Activated naive CD4-positive, alpha-beta T cell treated with anti-CD3 and anti-CD28 coated beads, Interleukin-2, amount 50 U/mL, for 72 hours (primary cell): ENCODE measurements at regions not wholly inside any gene's neighbourhood (a gene's known extent, or its start where the extent isn't known, plus 50 kb on each side); places are given as distances from the start of the nearest gene placed in this dataset.

Experiments
- ATAC-seq, 2 donors: fragments of 150-1000 bp; cut with Tn5 transposase; 2 replicates each; pipeline ENCODE4 v1.10.0; 2021; ENCODE audit warnings: mild to moderate bottlenecking in 2 of 2, moderate library complexity in 2 of 2
- DNase-seq, 2 donors: peaks; one replicate each; pipeline ENCODE4 v3.0.0; 2021 to 2022; ENCODE audit warnings: low spot score in 2 of 2
- H3K27ac Mint-ChIP-seq, 2 donors: one replicate each; pipeline ENCODE4 v1.8.0; 2022; ENCODE audit warnings: mild to moderate bottlenecking in 2 of 2, mixed read lengths in 2 of 2
- H3K36me3 Mint-ChIP-seq, 2 donors: one replicate each; pipeline ENCODE4 v1.8.0; 2022; ENCODE audit warnings: mixed read lengths in 2 of 2
- H3K9me3 Mint-ChIP-seq, 2 donors: one replicate each; pipeline ENCODE4 v1.8.0; 2022; ENCODE audit warnings: mixed read lengths in 2 of 2

- no peak for ATAC-seq
- no peak for DNase-seq
- Mint-ChIP-seq H3K27ac (no peak overlapping the region), H3K9me3 (no peaks in the 10 kb centered on the region), H3K36me3 (no peaks in the 10 kb centered on the region)
These were observed 72.5 kb downstream of the RRAGC start for GRCh38 chr1:38787041-38787440.

- no peaks in the 10 kb centered on the region for H3K36me3 Mint-ChIP-seq
- DNase-seq (no peak), ATAC-seq (no peak)
- no peaks in the 10 kb centered on the region for H3K9me3 Mint-ChIP-seq
- H3K27ac Mint-ChIP-seq = no peak overlapping the region
These were observed 73.5 kb downstream of the RRAGC start for GRCh38 chr1:38786040-38786436.

- Mint-ChIP-seq H3K9me3 (no peaks in the 10 kb centered on the region), H3K36me3 (no peaks in the 10 kb centered on the region), H3K27ac (no peak overlapping the region)
- ATAC-seq (no peak), DNase-seq (no peak)
These were observed 74.1 kb downstream of the RRAGC start for GRCh38 chr1:38785285-38786039.

GRCh38 chr1:38784452-38785284 lies 74.9 kb downstream of the RRAGC start:
- ATAC-seq (no peak), DNase-seq (no peak)
- Mint-ChIP-seq H3K27ac (no peak overlapping the region), H3K9me3 (no peaks in the 10 kb centered on the region), H3K36me3 (no peaks in the 10 kb centered on the region)

GRCh38 chr1:38783640-38784229 lies 75.8 kb downstream of the RRAGC start:
- ATAC-seq = no peak
- no peaks in the 10 kb centered on the region for H3K9me3 Mint-ChIP-seq
- H3K27ac Mint-ChIP-seq = no peak overlapping the region
- no peak for DNase-seq
- no peaks in the 10 kb centered on the region for H3K36me3 Mint-ChIP-seq

GRCh38 chr1:38781872-38782617 lies 77.5 kb downstream of the RRAGC start:
- Mint-ChIP-seq H3K36me3 (no peaks in the 10 kb centered on the region), H3K9me3 (no peaks in the 10 kb centered on the region), H3K27ac (no peak overlapping the region)
- DNase-seq = no peak
- no peak for ATAC-seq

- no peaks in the 10 kb centered on the region for H3K9me3 Mint-ChIP-seq
- ATAC-seq (no peak), DNase-seq (no peak)
- no peaks in the 10 kb centered on the region for H3K36me3 Mint-ChIP-seq
- H3K27ac Mint-ChIP-seq = no peak overlapping the region
These were observed 79.4 kb downstream of the RRAGC start for GRCh38 chr1:38780133-38780532.

- no peak for ATAC-seq
- no peak for DNase-seq
- H3K27ac Mint-ChIP-seq = no peak overlapping the region
- no peaks in the 10 kb centered on the region for H3K9me3 Mint-ChIP-seq
- H3K36me3 Mint-ChIP-seq = no peaks in the 10 kb centered on the region
These were observed 80.1 kb downstream of the RRAGC start for GRCh38 chr1:38779491-38779890.

GRCh38 chr1:38778521-38778920 lies 81.1 kb downstream of the RRAGC start:
- Mint-ChIP-seq H3K27ac (no peak overlapping the region), H3K9me3 (no peaks in the 10 kb centered on the region), H3K36me3 (no peaks in the 10 kb centered on the region)
- DNase-seq (no peak), ATAC-seq (no peak)

- DNase-seq = no peak
- Mint-ChIP-seq H3K36me3 (no peaks in the 10 kb centered on the region), H3K9me3 (no peaks in the 10 kb centered on the region), H3K27ac (no peak overlapping the region)
- ATAC-seq = no peak
These were observed 81.5 kb downstream of the RRAGC start for GRCh38 chr1:38778051-38778450.

GRCh38 chr1:38777464-38777957 lies 82.1 kb downstream of the RRAGC start:
- DNase-seq (no peak), ATAC-seq (no peak)
- Mint-ChIP-seq H3K36me3 (no peaks in the 10 kb centered on the region), H3K27ac (no peak overlapping the region), H3K9me3 (no peaks in the 10 kb centered on the region)

- H3K36me3 Mint-ChIP-seq = no peaks in the 10 kb centered on the region
- H3K27ac Mint-ChIP-seq = no peak overlapping the region
- no peak for ATAC-seq
- no peak for DNase-seq
- H3K9me3 Mint-ChIP-seq = no peaks in the 10 kb centered on the region
These were observed 83.0 kb downstream of the RRAGC start for GRCh38 chr1:38776466-38777065.

- no peaks in the 10 kb centered on the region for H3K36me3 Mint-ChIP-seq
These were observed 84.3 kb downstream of the RRAGC start for GRCh38 chr1:38775175-38775845.

GRCh38 chr1:38773483-38773882 lies 86.1 kb downstream of the RRAGC start:
- Mint-ChIP-seq H3K27ac (no peak overlapping the region), H3K36me3 (no peaks in the 10 kb centered on the region), H3K9me3 (no peaks in the 10 kb centered on the region)
- ATAC-seq = no peak
- no peak for DNase-seq

More at GRCh38 chr1:38775175-38775845, 84.3 kb downstream of the RRAGC start:
- no peak for ATAC-seq
- no peaks in the 10 kb centered on the region for H3K9me3 Mint-ChIP-seq
- H3K27ac Mint-ChIP-seq = no peak overlapping the region
- no peak for DNase-seq

GRCh38 chr1:38772953-38773352 lies 86.6 kb downstream of the RRAGC start:
- no peaks in the 10 kb centered on the region for H3K9me3 Mint-ChIP-seq
- DNase-seq = no peak
- no peaks in the 10 kb centered on the region for H3K36me3 Mint-ChIP-seq
- no peak overlapping the region for H3K27ac Mint-ChIP-seq
- ATAC-seq = no peak

- no peak for ATAC-seq
- H3K9me3 Mint-ChIP-seq = no peaks in the 10 kb centered on the region
- H3K36me3 Mint-ChIP-seq = no peaks in the 10 kb centered on the region
- no peak for DNase-seq
- H3K27ac Mint-ChIP-seq = no peak overlapping the region
These were observed 87.5 kb downstream of the RRAGC start for GRCh38 chr1:38772026-38772425.
